HG02642 (cell line): ENCODE measurements at regions not wholly inside any gene's neighbourhood (a gene's known extent, or its start where the extent isn't known, plus 50 kb on each side); places are given as distances from the start of the nearest gene placed in this dataset.
"Not testable (repeated sequence)": the region's sequence is repeated elsewhere in the genome, so short reads cannot be mapped to it uniquely, and the experiment has no call there.

Source experiments
- ATAC-seq: cut with Tn5 transposase; IDR thresholded peaks from one replicate; pipeline ENCODE4 v1.9.1; 2021; ENCODE audit warnings: mild to moderate bottlenecking; ENCODE audit not compliant: unreplicated experiment, poor library complexity

DNA sequence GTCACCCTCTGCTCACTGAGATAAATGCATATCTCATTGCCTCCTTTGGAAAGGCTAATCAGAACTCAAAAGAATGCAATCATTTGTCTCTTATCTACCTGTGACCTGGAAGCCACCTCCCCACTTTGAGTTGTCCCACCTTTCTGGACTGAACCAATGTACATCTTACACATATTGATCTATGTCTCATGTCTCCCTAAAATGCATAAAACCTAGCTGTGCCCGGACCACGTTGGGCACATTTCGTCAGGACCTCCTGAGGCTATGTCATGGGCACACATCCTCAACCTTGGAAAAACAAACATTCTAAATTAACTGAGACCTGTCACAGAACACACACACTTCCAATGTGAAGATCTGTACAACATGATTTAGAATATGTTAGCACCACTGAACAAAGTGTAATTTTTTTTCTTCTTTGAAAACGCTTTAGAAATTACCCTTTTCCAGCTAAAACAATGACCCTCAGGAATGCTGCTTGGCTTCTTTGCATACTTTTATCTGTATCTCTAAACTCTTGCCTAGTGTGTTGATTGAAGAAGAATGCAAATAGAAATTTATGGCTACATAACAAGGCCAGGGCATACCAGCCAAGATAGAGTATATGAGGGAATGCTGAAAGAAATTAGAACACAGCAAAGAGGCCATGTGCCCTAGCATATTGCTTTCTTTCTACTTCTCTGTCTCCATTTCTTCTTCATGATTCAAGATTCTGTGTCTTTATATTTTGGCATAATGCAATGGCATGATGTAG is 84.6 kb upstream of the DST start:
- ATAC-seq, result no peak

DNA sequence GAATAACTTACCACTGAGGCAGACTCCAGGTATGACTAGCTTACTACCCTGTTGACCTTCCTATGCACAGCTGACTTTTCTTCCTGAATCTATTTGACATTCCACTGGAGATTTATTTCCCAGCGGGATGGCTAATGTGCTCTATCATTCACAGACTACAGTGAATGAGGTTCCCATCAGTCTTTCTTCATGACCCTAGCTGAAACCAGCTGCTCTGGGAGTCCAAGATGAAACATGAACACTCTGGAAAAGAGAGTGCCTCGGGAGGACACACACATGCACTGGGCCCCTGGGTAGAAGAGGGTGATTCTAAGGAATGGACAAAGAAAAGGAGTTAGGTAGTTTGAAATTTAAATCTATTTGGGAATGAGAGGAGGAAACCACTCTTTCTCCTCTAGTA is 82.6 kb upstream of the DST start:
- no peak for ATAC-seq

DNA sequence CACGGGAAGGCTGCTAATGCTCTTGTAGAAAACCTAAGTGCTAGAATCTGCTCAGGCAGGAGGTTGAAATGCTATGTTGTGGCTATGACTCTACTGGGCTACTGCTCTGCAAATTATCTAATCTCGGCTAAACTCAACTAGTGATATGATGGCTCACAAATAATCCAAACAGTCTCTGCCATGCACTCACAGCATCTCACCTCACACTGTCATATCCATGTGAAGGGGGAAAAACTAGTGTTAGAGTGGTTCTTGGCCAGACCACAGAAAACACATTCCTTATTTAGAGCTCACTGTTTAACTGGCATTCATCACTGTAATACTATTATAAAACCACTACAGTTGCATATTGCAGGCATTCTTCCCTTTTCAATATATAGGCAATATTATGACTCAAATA is 81.8 kb upstream of the DST start:
- ATAC-seq, result no peak

DNA sequence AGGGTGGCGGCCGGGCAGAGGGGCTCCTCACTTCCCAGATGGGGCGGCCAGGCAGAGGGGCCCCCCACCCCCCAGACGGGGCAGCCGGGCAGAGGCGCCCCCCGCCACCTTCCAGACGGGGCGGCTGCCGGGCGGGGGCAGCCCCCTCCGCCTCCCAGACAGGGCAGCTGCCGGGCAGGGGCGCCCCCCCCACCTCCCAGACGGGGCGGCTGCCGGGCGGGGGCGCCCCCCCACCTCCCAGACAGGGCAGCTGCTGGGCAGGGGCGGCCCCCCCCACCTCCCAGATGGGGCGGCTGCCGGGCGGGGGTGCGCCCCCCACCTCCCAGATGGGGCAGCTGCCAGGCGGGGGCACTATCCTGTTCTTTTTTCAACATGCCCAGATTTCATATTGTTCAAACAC is 78.2 kb upstream of the DST start:
- no peak for ATAC-seq

DNA sequence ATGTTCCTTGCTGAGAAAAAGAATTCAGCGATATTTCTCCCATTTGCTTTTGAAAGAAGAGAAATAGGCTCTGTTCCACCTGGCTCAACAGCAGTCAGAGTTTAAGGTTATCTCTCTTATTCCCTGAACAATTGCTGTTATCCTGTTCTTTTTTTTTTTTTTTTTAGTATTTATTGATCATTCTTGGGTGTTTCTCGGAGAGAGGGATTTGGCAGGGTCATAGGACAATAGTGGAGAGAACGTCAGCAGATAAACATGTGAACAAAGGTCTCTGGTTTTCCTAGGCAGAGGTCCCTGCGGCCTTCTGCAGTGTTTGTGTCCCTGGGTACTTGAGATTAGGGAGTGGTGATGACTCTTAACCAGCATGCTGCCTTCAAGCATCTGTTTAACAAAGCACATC is 77.5 kb upstream of the DST start:
- ATAC-seq, result not testable (repeated sequence)

DNA sequence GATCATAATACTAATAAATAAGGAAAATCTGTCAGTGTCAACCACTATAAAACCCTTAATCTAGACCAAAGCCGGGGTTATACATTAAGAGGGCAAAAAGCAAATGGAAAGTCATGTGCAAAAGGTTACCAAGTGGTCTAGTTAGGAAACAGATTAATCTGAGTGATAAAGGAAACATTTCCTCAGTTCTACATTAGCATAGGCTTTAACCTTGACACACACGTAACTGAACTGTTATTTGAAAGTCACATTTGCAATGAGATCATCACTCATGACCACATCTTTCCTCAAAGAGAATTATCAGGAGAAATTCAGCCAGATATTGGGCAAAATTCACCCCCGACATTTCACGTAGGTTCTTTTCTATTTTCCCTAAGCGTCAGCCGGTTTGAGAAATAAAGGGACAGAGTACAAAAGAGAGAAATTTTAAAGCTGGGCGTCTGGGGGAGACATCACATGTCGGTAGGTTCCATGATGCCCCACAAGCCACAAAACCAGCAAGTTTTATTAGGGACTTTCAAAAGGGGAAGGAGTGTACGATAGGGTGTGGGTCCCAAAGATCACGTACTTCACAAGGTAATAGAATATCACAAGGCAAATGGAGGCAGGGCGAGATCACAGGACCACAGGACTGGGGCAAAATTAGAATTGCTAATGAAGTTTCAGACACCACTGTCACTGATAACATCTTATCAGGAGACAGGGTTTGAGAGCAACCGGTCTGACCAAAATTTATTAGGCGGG is 76.8 kb upstream of the DST start:
- ATAC-seq, result not testable (repeated sequence)

DNA sequence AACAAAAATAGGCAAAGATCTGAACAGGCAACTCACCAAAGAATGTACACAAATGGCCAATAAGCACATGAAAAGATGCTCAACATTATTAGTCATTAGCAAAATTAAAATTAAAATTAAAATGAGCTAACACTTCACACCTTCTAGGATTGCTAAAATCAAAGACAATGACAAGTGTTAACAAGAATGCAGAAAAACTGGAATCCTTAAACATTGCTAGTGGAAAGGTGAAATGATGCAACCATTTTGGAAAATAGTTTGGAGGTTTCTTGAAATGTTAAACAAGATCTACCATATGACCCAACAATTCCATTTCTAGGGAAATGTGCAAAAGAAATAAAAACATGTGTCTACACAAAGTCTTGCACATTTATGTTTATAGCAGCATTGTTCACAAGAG is 75.5 kb upstream of the DST start:
- no peak for ATAC-seq

DNA sequence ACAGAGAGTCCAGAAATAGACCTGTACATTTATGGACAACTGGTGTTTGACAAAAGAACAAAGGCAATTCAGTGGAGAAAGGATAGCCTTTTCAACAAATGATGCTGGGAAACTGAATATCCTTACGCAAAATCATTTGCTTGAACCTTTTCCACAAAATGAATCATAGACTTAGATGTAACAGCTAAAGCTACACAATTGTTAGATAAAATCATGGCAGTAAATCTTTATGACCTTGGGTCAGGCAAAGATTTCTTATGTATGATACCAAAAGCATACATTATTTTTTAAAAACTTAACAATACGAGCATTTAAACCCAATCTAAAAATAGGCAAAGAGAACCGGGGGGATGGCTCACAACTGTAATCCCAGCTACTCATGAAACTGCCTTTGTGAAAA is 73.5 kb upstream of the DST start:
- ATAC-seq, result no peak

DNA sequence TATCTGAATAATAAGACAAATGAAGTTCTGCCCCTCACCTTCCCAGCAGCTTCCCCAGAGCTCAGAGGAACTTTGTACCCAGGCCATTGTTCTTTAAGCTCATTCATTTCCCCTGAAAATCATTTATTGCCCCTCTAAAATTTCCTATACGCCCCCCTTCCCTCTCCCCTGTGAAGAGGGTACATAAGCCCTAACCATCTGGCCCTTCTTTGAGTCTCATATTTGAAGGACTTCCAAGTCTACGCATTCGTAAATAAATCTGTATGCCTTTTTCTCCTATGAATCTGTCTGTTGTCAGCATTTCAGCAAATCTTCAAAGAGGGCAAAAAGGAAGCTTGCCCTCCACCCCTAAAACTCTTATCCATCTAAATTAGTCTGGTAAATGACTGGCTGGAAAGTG is 73.1 kb upstream of the DST start:
- no peak for ATAC-seq

DNA sequence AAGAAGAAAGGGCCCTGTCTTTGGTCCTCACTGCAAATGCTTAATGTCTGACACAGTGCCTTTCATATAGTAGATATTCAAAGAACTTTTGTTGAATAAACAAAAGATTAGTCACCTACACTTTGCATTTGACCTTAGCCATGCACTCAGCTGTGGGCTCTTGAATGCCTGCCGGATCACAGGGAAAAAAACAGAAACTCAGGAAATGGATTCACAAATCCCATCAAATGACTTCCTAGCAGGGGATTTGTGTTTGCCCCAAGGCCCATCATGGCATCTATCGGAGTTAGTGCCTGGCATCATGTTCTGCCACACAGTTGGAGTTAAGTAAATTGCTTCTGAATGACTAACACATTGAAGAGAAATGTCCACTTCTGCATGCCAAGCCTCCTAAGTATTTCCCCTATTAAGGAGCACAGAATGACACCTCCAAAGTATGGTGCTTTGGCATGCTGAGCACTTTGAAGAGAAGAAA is 72.3 kb upstream of the DST start:
- no peak for ATAC-seq

DNA sequence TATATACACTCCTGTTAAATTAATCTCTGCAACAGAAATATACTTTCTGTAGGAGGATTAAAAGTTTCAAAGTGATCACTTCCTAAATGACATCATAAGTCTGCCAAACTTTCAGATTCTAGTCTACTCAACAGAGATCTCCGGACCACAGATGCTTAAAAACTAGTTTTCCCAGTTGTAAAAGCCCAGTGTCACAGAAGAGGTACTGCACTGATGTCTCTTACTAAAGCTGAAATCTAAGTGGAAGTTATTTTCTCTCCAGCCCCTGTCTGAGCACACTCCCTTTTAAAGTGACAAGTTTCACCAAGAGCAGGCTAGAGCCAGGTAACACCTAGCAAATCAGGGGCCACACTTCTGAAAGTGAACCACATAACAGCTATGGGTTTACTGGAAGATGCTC is 71.6 kb upstream of the DST start:
- ATAC-seq, result no peak

DNA sequence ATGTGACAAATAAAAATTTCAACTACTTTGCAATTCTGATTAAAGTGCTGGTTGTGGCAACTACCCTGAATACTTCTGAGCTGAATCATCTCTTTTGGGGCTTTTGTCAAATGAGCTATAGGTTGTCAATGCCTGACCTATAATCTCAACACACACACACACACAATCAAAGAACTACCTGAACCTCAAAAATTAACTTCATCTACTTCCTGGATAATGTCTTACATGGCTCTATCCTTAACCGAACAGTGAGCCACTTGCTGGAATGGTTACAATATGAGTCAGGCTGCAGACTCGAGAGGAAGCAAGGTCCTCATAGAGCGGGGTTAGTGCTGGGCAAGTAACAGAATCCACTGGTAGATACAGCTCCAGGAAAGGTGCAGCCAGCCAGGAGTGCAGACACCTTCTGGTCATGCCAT is 70.6 kb upstream of the DST start:
- no peak for ATAC-seq

DNA sequence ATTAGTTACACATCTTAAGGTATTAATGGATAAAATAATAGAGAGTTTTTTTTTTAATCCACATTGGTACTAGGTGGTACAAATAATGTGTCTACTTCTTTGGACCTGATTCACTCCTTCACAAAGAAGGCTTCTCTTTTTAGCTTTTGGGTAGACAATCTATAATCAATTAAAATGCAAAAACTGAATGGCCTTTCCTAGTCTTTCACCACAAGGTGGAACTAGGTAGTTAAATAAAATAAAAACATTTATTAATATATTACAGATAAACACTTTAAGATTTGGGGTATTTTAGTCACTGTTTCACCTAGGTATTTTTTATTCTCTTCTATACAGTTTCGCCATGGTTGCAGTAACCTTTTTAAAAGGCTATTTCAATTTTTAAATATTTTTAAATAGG is 68.3 kb upstream of the DST start:
- ATAC-seq, result no peak

DNA sequence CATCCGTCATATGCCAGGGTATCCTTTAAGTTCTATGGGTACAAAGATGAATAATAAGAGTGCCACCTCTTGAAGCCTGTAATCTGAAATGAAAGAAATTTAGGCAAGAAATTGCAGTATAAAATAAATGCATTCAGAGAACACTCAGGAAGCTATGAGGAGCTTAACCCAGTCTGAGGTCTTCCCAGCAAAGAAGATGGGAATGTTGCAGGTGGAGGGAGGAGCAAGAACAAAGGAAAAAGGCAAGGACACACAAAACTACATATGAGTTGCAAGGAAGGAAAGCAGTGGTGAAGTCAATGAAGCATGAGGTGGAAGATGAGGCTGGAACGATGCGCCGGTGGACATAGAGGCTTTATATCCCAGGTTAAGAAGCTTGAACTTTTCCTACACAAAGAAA is 67.0 kb upstream of the DST start:
- no peak for ATAC-seq

DNA sequence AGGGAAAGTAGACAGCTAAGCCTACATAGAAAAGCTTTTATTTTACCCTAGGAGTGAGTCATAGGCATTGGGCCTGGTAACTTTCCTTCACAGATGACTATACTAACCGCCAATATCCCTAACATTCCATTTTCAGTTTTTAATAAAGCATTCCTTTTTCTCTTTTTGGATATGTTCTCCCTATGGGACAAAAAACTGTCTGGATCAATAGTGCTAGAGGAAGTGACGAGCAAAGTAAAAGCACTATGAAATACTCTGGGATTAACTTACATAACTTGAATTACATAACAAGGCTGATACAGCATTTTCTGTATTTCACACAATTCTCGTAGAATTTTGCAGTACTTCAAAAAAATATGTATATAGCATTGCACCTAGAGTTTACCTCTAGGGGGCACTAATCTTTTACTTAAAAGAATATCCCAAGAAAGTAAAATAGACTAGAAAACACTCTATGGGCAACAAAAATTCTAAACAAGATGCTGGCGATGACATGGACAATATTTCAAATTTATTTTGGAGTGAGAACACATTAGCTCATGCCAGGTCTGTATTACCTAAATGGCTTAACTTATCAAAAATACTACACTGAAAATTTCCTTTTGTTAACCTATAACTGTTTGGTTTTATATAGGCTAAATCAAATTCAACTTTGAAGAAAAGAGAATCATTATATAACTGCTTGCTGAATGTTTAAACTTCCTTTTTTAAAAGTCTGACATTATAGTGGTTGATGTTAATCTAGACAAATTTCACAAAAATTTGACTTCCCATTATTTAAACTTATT is 66.3 kb upstream of the DST start:
- ATAC-seq, result no peak

DNA sequence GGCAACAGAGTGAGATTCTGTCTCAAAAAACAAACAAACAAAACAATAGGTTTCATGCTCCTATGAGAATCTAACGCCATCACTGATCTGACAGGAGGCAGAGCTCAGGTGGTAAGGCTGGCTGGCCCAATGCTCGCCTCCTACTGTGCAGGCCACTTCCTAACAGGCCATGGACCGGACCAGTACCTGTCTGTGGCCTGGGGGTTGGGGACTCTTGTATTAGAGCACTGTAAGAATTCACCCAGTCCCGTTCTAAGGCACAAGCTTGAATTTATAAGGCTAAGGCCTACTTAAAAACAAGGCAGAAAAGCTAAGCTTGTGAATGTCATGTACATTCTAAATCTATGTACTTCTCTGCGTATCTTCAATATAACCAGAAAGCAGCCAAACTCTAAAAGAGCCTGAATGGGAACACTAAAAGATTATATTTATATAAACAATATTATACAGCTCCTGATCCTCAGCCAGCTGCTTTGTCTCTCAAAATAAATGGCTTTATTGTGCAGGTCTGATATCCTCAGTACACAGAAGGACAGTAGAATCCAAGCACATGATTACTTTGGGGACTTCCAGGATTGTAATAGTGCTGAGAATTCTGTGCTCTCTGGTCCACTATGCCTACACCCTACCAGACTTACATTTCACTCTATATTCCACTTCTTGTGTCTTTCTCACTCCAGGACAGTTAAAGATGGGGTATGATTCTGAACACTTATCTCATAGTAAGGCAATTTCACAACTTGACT is 64.5 kb upstream of the DST start:
- ATAC-seq, result no peak

DNA sequence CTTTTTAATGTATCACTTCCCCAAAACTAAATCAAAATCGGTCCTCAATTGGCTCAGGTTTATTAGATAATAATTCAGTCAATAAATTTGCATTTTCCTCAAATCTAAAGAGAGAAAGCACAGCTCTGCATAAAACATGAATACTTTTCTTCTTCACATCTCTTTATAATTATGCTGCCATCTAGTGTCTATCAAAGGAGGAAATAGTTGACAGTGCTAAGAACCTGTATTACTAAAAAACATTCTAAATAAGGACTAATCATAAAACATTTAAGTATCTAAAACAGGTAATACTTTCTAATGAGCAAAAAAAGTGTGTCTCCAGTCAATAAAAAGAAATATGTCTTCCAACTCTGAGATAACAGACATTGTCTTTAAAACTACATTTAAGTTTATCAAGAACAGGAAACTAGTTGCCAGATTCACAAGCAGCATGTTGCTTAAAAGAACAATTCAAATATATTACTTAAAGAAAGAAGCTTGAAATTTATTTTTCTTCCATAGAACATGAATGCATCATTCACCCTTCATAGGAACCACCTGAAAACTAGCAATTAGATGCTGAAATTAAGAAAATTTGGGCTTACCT is 56.5 kb upstream of the DST start:
- ATAC-seq, result no peak

DNA sequence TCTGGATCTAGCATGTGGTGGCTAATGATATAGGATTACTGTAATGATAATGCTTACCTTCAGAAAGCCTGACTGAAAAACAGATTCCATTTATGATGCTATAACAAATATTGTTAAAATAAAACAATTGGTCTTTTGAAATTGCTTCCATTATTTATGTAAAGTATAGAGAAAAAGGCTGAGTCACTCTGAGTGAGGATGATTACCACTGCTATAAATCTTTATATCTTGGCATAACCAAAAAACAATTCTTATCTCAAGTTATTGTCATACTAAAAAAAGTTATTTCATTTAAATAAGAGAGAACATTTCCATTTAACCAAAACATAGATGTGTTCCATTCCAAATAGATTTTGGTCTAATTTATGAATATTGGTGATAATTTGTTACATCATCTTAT is 53.0 kb upstream of the DST start:
- no peak for ATAC-seq

DNA sequence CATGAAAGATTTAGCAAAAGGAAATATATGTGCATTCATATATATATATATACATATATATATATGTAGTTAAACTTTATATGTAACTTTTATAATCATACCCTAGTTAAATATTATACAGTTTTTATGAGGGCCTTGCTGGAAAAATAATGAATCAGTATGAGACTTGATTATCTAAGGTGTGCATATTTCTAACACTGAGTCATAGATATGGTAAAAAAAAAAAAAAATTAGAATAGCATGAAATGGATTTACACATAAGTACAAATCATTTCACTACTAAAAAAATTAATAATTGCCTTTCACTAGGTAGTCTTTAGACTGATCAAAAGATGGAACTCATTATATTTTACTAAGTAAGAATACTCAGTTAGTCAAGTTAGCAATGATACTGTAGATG is 51.3 kb upstream of the DST start:
- ATAC-seq, result no peak

DNA sequence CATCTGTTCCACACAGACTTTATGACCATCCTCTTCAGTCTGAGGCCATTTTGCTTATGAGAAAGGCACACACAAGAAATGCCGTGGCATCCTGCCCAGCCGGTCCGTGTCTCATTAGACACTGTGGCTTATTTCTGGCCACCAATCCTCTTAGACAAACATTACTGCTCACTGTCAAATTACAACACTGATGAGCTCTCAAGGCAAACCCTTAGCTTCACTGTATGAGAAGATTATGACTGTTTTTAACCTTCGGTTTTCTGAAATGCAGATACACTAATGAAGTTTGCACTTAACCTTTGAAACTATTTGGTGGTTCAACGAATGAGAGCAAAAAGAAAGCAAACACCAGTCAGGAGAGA is 50.5 kb upstream of the DST start:
- ATAC-seq, result no peak
